HG02610 (cell line): ENCODE measurements at regions not wholly inside any gene's neighbourhood (a gene's known extent, or its start where the extent isn't known, plus 50 kb on each side); places are given as distances from the start of the nearest gene placed in this dataset.
"Not testable (repeated sequence)": the region's sequence is repeated elsewhere in the genome, so short reads cannot be mapped to it uniquely, and the experiment has no call there.

ENCODE experiments used
- ATAC-seq: cut with Tn5 transposase; IDR thresholded peaks from one replicate; pipeline ENCODE4 v1.9.1; 2021; ENCODE audit warnings: mild to moderate bottlenecking, moderate library complexity; ENCODE audit not compliant: unreplicated experiment

GRCh38 chrX:39261446-39262147, 460.3 kb downstream of the MID1IP1 start:
- ATAC-seq, result no peak

GRCh38 chrX:39262641-39263040, 461.4 kb downstream of the MID1IP1 start:
- ATAC-seq, result no peak

- no peak for ATAC-seq
Measured at GRCh38 chrX:39264023-39264422, 462.8 kb downstream of the MID1IP1 start.

- ATAC-seq, result no peak
Measured at GRCh38 chrX:39267176-39267575, 465.9 kb downstream of the MID1IP1 start.

GRCh38 chrX:39268207-39268606, 466.9 kb downstream of the MID1IP1 start:
- no peak for ATAC-seq

GRCh38 chrX:39275500-39276068, 474.3 kb downstream of the MID1IP1 start:
- ATAC-seq, result no peak

GRCh38 chrX:39277685-39278390, 476.6 kb downstream of the MID1IP1 start:
- ATAC-seq, result not testable (repeated sequence)

- no peak for ATAC-seq
Measured at GRCh38 chrX:39283239-39283638, 482.0 kb downstream of the MID1IP1 start.

- ATAC-seq, result no peak
Measured at GRCh38 chrX:39288592-39288991, 487.3 kb downstream of the MID1IP1 start.

- no peak for ATAC-seq
Measured at GRCh38 chrX:39289827-39290226, 488.6 kb downstream of the MID1IP1 start.

GRCh38 chrX:39293203-39293602, 491.9 kb downstream of the MID1IP1 start:
- ATAC-seq, result no peak

GRCh38 chrX:39296472-39296871, 495.2 kb downstream of the MID1IP1 start:
- ATAC-seq, result no peak

- ATAC-seq, result no peak
Measured at GRCh38 chrX:39298821-39299220, 497.6 kb downstream of the MID1IP1 start.

- no peak for ATAC-seq
Measured at GRCh38 chrX:39299615-39300014, 498.4 kb downstream of the MID1IP1 start.

- ATAC-seq, result no peak
Measured at GRCh38 chrX:39301036-39301435, 499.8 kb downstream of the MID1IP1 start.

- ATAC-seq, result no peak
Measured at GRCh38 chrX:39302838-39303237, 501.6 kb downstream of the MID1IP1 start.

- ATAC-seq, result no peak
Measured at GRCh38 chrX:39304746-39305145, 503.5 kb downstream of the MID1IP1 start.

GRCh38 chrX:39307488-39307887, 506.2 kb downstream of the MID1IP1 start:
- ATAC-seq, result no peak

GRCh38 chrX:39308126-39308525, 506.9 kb downstream of the MID1IP1 start:
- ATAC-seq, result no peak

- no peak for ATAC-seq
Measured at GRCh38 chrX:39309018-39309635, 507.9 kb downstream of the MID1IP1 start.

- ATAC-seq, result no peak
Measured at GRCh38 chrX:39309721-39310152, 508.5 kb downstream of the MID1IP1 start.

GRCh38 chrX:39310891-39311290, 509.6 kb downstream of the MID1IP1 start:
- no peak for ATAC-seq
